MM.1S (cell line): ENCODE measurements at regions not wholly inside any gene's neighbourhood (a gene's known extent, or its start where the extent isn't known, plus 50 kb on each side); places are given as distances from the start of the nearest gene placed in this dataset.
A peak's percentile ranks its signal among the peaks of the same experiment; 100 is the strongest.

ENCODE experiments used
- DNase-seq: peaks from one replicate; pipeline ENCODE4 v3.0.0-alpha.2; 2015
- H2AFZ ChIP-seq: fragments of 300-600 bp; sonication (generic); 2 replicates; pipeline ENCODE4 v1.6.0; 2016; ENCODE audit warnings: antibody characterized with exemption, low read length
- H3F3A ChIP-seq: fragments of 300-600 bp; sonication (generic); 2 replicates; pipeline ENCODE4 v1.6.1; 2016; ENCODE audit warnings: mild to moderate bottlenecking, antibody characterized with exemption, low read length, moderate library complexity, mixed read lengths; ENCODE audit not compliant: insufficient read depth
- H3K27ac ChIP-seq: fragments of 300-600 bp; sonication (generic); 2 replicates; pipeline ENCODE4 v1.5.1; 2016; ENCODE audit warnings: mild to moderate bottlenecking, low read length
- H3K27me3 ChIP-seq: fragments of 300-600 bp; sonication (generic); replicated peaks from 2 replicates; pipeline ENCODE4 v1.6.0; 2016; ENCODE audit warnings: low read length; ENCODE audit not compliant: insufficient read depth
- H3K36me3 ChIP-seq: fragments of 300-600 bp; sonication (generic); replicated peaks from 2 replicates; pipeline ENCODE4 v1.6.1; 2016; ENCODE audit warnings: mild to moderate bottlenecking, low read length, mixed read lengths; ENCODE audit not compliant: insufficient read depth
- H3K4me1 ChIP-seq: fragments of 300-600 bp; sonication (generic); 2 replicates; pipeline ENCODE4 v1.6.1; 2016; ENCODE audit warnings: low read length, mixed read lengths
- H3K4me2 ChIP-seq: fragments of 300-600 bp; sonication (generic); 2 replicates; pipeline ENCODE4 v1.6.0; 2016; ENCODE audit warnings: low read depth, low read length
- H3K4me3 ChIP-seq: fragments of 300-600 bp; sonication (generic); 2 replicates; pipeline ENCODE4 v1.5.1; 2016; ENCODE audit warnings: low read length, mixed read lengths
- H3K79me2 ChIP-seq: fragments of 300-600 bp; sonication (generic); 2 replicates; pipeline ENCODE4 v1.6.1; 2016; ENCODE audit warnings: mixed run types, low read length, mixed read lengths
- H3K9ac ChIP-seq: fragments of 300-600 bp; sonication (generic); 2 replicates; pipeline ENCODE4 v1.6.1; 2016; ENCODE audit warnings: low read length, mixed read lengths
- H3K9me2 ChIP-seq: fragments of 300-600 bp; sonication (generic); replicated peaks from 2 replicates; pipeline ENCODE4 v1.6.1; 2016; ENCODE audit warnings: mild to moderate bottlenecking, low read length, mixed read lengths; ENCODE audit not compliant: insufficient read depth
- H3K9me3 ChIP-seq: fragments of 300-600 bp; sonication (generic); replicated peaks from 2 replicates; pipeline ENCODE4 v1.6.1; 2016; ENCODE audit warnings: mild to moderate bottlenecking, low read length, mixed read lengths; ENCODE audit not compliant: insufficient read depth
- H4K20me1 ChIP-seq: fragments of 300-600 bp; sonication (generic); 2 replicates; pipeline ENCODE4 v1.6.1; 2016; ENCODE audit warnings: mild to moderate bottlenecking, low read length, moderate library complexity, mixed read lengths; ENCODE audit not compliant: insufficient read depth
- EZH2 ChIP-seq: fragments of 300-600 bp; sonication (generic); optimal IDR thresholded peaks from 2 replicates; pipeline ENCODE3; 2017; ENCODE audit warnings: low read depth, mild to moderate bottlenecking, antibody characterized with exemption, low read length, mixed read lengths
- EZH2phosphoT487 ChIP-seq: fragments of 300-600 bp; sonication (generic); IDR thresholded peaks from 2 replicates; pipeline ENCODE4 v1.6.1; 2018; ENCODE audit warnings: antibody characterized with exemption, low read length
- TF ChIP-seq, protein P1 (sequence below): fragments of 300-600 bp; sonication (generic); IDR thresholded peaks from 2 replicates; pipeline ENCODE4 v1.5.1; 2016; ENCODE audit warnings: antibody characterized with exemption, low read length, mixed read lengths

GRCh38 chr11:112795142-112795815 is 165.9 kb upstream of the NCAM1 start:
- DNase-seq = peak; percentile 65
- no peaks in the 10 kb centered on the region for H3K36me3 ChIP-seq

DNA sequence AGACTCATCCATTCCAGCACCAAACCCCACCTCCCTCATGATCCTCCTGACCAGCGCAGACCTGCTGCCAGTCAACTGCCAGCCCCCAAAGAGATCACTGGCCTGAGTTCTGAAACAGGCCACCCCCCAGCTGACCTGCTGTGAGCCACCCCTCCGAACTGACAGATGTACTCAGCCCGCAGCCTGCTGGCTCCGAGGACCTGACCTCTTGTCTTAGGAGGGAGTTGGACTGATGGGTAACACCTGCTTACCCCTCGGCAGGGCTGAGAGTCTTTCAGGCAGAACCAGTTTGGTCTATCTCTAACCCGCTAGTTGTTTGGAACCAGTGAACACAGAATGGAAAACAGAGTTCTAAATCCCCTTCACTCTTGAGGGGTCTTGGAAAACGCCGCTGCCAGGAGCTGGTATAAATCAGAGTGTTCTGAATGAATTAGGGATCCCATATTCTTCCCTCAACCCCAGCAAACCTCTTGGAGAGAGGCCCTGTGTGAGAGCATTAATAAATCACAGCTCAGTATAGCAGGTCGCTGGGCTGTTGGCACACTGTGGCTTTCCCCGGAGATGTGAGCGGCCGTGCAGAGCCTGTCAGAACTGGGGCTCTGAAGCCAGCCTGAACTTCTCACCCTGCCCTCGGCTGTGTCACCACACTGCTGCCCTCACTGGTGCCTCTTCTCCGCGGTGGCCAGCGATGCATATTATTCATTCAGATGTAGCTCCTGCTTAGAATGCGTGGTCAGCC is 165.1 kb upstream of the NCAM1 start:
- no peaks in the 10 kb centered on the region for H3K79me2 ChIP-seq
- H3K4me1 ChIP-seq = peaks cover 5% of the 10 kb centered on the region; the same call in 1 of the 2 replicates
- H2AFZ ChIP-seq = no peak overlapping the region
- no peak overlapping the region for H3K9ac ChIP-seq
- no peak overlapping the region for H3K27ac ChIP-seq
- H3K27me3 ChIP-seq = no peaks in the 10 kb centered on the region
- H3K36me3 ChIP-seq = no peaks in the 10 kb centered on the region
- no peak overlapping the region for H3K4me2 ChIP-seq
- no peaks in the 10 kb centered on the region for H4K20me1 ChIP-seq
- no peaks in the 10 kb centered on the region for H3K9me3 ChIP-seq
- TF ChIP-seq, protein P1, sequence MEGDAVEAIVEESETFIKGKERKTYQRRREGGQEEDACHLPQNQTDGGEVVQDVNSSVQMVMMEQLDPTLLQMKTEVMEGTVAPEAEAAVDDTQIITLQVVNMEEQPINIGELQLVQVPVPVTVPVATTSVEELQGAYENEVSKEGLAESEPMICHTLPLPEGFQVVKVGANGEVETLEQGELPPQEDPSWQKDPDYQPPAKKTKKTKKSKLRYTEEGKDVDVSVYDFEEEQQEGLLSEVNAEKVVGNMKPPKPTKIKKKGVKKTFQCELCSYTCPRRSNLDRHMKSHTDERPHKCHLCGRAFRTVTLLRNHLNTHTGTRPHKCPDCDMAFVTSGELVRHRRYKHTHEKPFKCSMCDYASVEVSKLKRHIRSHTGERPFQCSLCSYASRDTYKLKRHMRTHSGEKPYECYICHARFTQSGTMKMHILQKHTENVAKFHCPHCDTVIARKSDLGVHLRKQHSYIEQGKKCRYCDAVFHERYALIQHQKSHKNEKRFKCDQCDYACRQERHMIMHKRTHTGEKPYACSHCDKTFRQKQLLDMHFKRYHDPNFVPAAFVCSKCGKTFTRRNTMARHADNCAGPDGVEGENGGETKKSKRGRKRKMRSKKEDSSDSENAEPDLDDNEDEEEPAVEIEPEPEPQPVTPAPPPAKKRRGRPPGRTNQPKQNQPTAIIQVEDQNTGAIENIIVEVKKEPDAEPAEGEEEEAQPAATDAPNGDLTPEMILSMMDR = no peak
- TF ChIP-seq EZH2phosphoT487 (no peak), EZH2 (no peak)
- no peaks in the 10 kb centered on the region for H3F3A ChIP-seq
- H3K9me2 ChIP-seq = no peaks in the 10 kb centered on the region
- no peak for DNase-seq
- H3K4me3 ChIP-seq = no peak overlapping the region

More at GRCh38 chr11:112795142-112795815, 165.9 kb upstream of the NCAM1 start:
- Histone ChIP-seq H3K79me2 (no peaks in the 10 kb centered on the region), H4K20me1 (no peaks in the 10 kb centered on the region), H3K9me3 (no peaks in the 10 kb centered on the region), H3K9ac (no peak overlapping the region), H3K27ac (no peak overlapping the region), H3K4me3 (no peak overlapping the region), H2AFZ (no peak overlapping the region), H3K4me2 (no peak overlapping the region), H3K4me1 (peaks cover 5% of the 10 kb centered on the region; the same call in 1 of the 2 replicates), H3F3A (no peaks in the 10 kb centered on the region), H3K9me2 (no peaks in the 10 kb centered on the region), H3K27me3 (no peaks in the 10 kb centered on the region)
- TF ChIP-seq, protein P1 = peak; percentile 80
- TF ChIP-seq EZH2 = no peak

DNA sequence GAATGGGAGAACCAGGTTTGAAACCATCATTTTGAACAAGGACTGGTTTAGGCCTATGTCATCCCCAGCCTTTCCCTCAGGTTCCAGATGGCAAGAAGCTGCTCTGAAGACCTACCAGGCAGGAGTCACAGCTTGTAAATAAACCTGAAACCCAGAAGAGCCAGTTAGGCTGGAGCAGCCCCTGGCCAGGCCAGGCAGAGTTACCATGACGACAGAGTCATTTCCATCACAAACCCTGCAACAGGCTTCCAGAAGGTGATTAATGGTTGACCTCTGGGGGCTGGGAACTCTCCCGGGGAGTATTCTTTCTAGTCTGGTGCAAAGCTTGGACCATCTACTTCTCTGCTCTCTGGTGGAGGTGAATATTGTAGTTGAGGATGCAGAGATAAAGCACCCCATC is 164.1 kb upstream of the NCAM1 start:
- peaks cover 5% of the 10 kb centered on the region; the same call in 1 of the 2 replicates for H3K4me1 ChIP-seq
- TF ChIP-seq EZH2 (no peak), EZH2phosphoT487 (no peak)
- TF ChIP-seq, protein P1 = no peak
- DNase-seq = no peak
- no peak overlapping the region for H3K27ac ChIP-seq
- no peak overlapping the region for H2AFZ ChIP-seq
- no peak overlapping the region for H3K9ac ChIP-seq
- no peak overlapping the region for H3K4me2 ChIP-seq
- no peaks in the 10 kb centered on the region for H3F3A ChIP-seq
- H3K36me3 ChIP-seq = no peaks in the 10 kb centered on the region
- H4K20me1 ChIP-seq = no peaks in the 10 kb centered on the region
- no peaks in the 10 kb centered on the region for H3K27me3 ChIP-seq
- H3K9me2 ChIP-seq = no peaks in the 10 kb centered on the region
- H3K79me2 ChIP-seq = no peaks in the 10 kb centered on the region
- no peaks in the 10 kb centered on the region for H3K9me3 ChIP-seq
- H3K4me3 ChIP-seq = no peak overlapping the region
